H9 (cell line): ENCODE measurements at regions not wholly inside any gene's neighbourhood (a gene's known extent, or its start where the extent isn't known, plus 50 kb on each side); places are given as distances from the start of the nearest gene placed in this dataset.

Experiments used
- DNase-seq: peaks from one replicate; pipeline ENCODE4 v3.0.0-alpha.2; 2017
- H2AFZ ChIP-seq: one replicate; pipeline ENCODE4 v1.6.1; 2013; ENCODE audit warnings: mild to moderate bottlenecking, low read length, control low read depth, moderate library complexity
- H2AK5ac ChIP-seq: 2 replicates; pipeline ENCODE4 v1.6.1; 2013; ENCODE audit warnings: low read length, control low read depth, mixed read lengths; ENCODE audit not compliant: insufficient read length
- H2BK120ac ChIP-seq: one replicate; pipeline ENCODE4 v1.6.1; 2013; ENCODE audit warnings: low read depth, mild to moderate bottlenecking, low read length, control low read depth, inconsistent platforms; ENCODE audit not compliant: poor library complexity, severe bottlenecking
- H2BK12ac ChIP-seq: 2 replicates; pipeline ENCODE4 v1.6.1; 2013; ENCODE audit warnings: low read length, control low read depth, mixed read lengths, low read depth; ENCODE audit not compliant: insufficient read length
- H2BK15ac ChIP-seq: 2 replicates; pipeline ENCODE4 v1.6.1; 2013; ENCODE audit warnings: low read depth, low read length, control low read depth
- H2BK20ac ChIP-seq: one replicate; pipeline ENCODE4 v1.6.1; 2013; ENCODE audit warnings: low read depth, mild to moderate bottlenecking, low read length, control low read depth, inconsistent platforms; ENCODE audit not compliant: poor library complexity, severe bottlenecking
- H2BK5ac ChIP-seq: 2 replicates; pipeline ENCODE4 v1.6.1; 2013; ENCODE audit warnings: low read length, control low read depth, mixed read lengths; ENCODE audit not compliant: insufficient read length
- H3K14ac ChIP-seq: 2 replicates; pipeline ENCODE4 v1.6.1; 2013; ENCODE audit warnings: low read length, control low read depth; ENCODE audit not compliant: insufficient read depth
- H3K18ac ChIP-seq: 2 replicates; pipeline ENCODE4 v1.6.1; 2013; ENCODE audit warnings: low read depth, mild to moderate bottlenecking, mixed read lengths, low read length, control low read depth; ENCODE audit not compliant: insufficient read length
- H3K23ac ChIP-seq: 2 replicates; pipeline ENCODE4 v1.6.1; 2013; ENCODE audit warnings: low read length, control low read depth, mixed read lengths, low read depth; ENCODE audit not compliant: insufficient read length
- H3K23me2 ChIP-seq: 2 replicates; pipeline ENCODE4 v1.6.1; 2013; ENCODE audit warnings: low read depth, mild to moderate bottlenecking, mixed read lengths, low read length, control low read depth; ENCODE audit not compliant: insufficient read length, poor library complexity, severe bottlenecking
- H3K27ac ChIP-seq: 2 replicates; pipeline ENCODE4 v1.5.1; 2013; ENCODE audit warnings: low read length, control low read depth, mixed read lengths, low read depth; ENCODE audit not compliant: insufficient read length
- H3K27me3 ChIP-seq: 2 replicates; pipeline ENCODE4 v1.6.1; 2013; ENCODE audit warnings: low read length, control low read depth, inconsistent platforms; ENCODE audit not compliant: insufficient read depth
- H3K4ac ChIP-seq: 2 replicates; pipeline ENCODE4 v1.6.1; 2013; ENCODE audit warnings: low read depth, mild to moderate bottlenecking, control low read depth, inconsistent platforms, low read length, moderate library complexity
- H3K4me1 ChIP-seq: 2 replicates; pipeline ENCODE4 v1.6.1; 2013; ENCODE audit warnings: low read length, control low read depth, inconsistent platforms; ENCODE audit not compliant: insufficient read depth
- H3K4me2 ChIP-seq: 2 replicates; pipeline ENCODE4 v1.6.1; 2013; ENCODE audit warnings: low read length, control low read depth, mixed read lengths; ENCODE audit not compliant: insufficient read length, insufficient read depth
- H3K56ac ChIP-seq: 2 replicates; pipeline ENCODE4 v1.6.1; 2013; ENCODE audit warnings: low read depth, mild to moderate bottlenecking, mixed read lengths, low read length, control low read depth; ENCODE audit not compliant: insufficient read length
- H3K79me1 ChIP-seq: 2 replicates; pipeline ENCODE4 v1.6.1; 2013; ENCODE audit warnings: low read depth, mild to moderate bottlenecking, moderate library complexity, low read length, control low read depth, inconsistent platforms; ENCODE audit not compliant: insufficient read depth, poor library complexity, severe bottlenecking
- H3K79me2 ChIP-seq: 2 replicates; pipeline ENCODE4 v1.6.1; 2013; ENCODE audit warnings: low read length, control low read depth, inconsistent platforms; ENCODE audit not compliant: insufficient read depth
- H3K9ac ChIP-seq: 2 replicates; pipeline ENCODE4 v1.6.1; 2013; ENCODE audit warnings: low read length, control low read depth, mixed read lengths; ENCODE audit not compliant: insufficient read length; ENCODE audit errors: extremely low read depth
- H3K9me3 ChIP-seq: one replicate; pipeline ENCODE4 v1.6.1; 2013; ENCODE audit warnings: low read depth, low read length, inconsistent platforms; ENCODE audit not compliant: control insufficient read depth
- H3T11ph ChIP-seq: one replicate; pipeline ENCODE4 v1.6.1; 2013; ENCODE audit warnings: mild to moderate bottlenecking, low read length, control low read depth, inconsistent platforms
- H4K20me1 ChIP-seq: one replicate; pipeline ENCODE4 v1.6.1; 2013; ENCODE audit not compliant: control insufficient read depth, insufficient read length, insufficient read depth
- H4K5ac ChIP-seq: 2 replicates; pipeline ENCODE4 v1.6.1; 2013; ENCODE audit warnings: low read depth, mild to moderate bottlenecking, mixed read lengths, low read length, control low read depth; ENCODE audit not compliant: insufficient read length
- H4K8ac ChIP-seq: replicated peaks from 2 replicates; pipeline ENCODE4 v1.6.1; 2013; ENCODE audit warnings: low read length, control low read depth, mixed read lengths, low read depth; ENCODE audit not compliant: insufficient read length
- H4K91ac ChIP-seq: 2 replicates; pipeline ENCODE4 v1.6.1; 2013; ENCODE audit warnings: low read depth, mild to moderate bottlenecking, moderate library complexity, mixed read lengths, low read length, control low read depth; ENCODE audit not compliant: insufficient read length
- H3K27ac Mint-ChIP-seq, 3 experiments: 2 replicates in 2 of 3; 3 replicates in 1 of 3; pipeline ENCODE4 v1.8.0; 2020 to 2021; ENCODE audit warnings: mixed read lengths in 3 of 3, mild to moderate bottlenecking in 1 of 3, moderate library complexity in 1 of 3
- H3K27me3 Mint-ChIP-seq: 2 replicates; pipeline ENCODE4 v1.8.0; 2021; ENCODE audit warnings: low read depth, mild to moderate bottlenecking, moderate library complexity, mixed read lengths
- H3K36me3 Mint-ChIP-seq, 3 experiments: 2 replicates in 2 of 3; 3 replicates in 1 of 3; pipeline ENCODE4 v1.8.0; 2020 to 2021; ENCODE audit warnings: low read depth in 3 of 3, mixed read lengths in 3 of 3; ENCODE audit not compliant: insufficient read depth in 1 of 3
- H3K4me1 Mint-ChIP-seq, 2 experiments: 2 replicates each; pipeline ENCODE4 v1.8.0; 2020; ENCODE audit warnings: mixed read lengths in 2 of 2
- H3K4me3 Mint-ChIP-seq, 2 experiments: 2 replicates in 1 of 2; 3 replicates in 1 of 2; pipeline ENCODE4 v1.8.0; 2020 to 2021; ENCODE audit warnings: mild to moderate bottlenecking in 2 of 2, mixed read lengths in 2 of 2, moderate library complexity in 1 of 2
- H3K9me3 Mint-ChIP-seq, 2 experiments: 2 replicates in 1 of 2; 3 replicates in 1 of 2; pipeline ENCODE4 v1.8.0; 2020; ENCODE audit warnings: mild to moderate bottlenecking in 2 of 2, mixed read lengths in 2 of 2, moderate library complexity in 1 of 2
- CTCF ChIP-seq: fragments of 200-600 bp; sonication (generic); conservative IDR thresholded peaks from 3 replicates; pipeline ENCODE4 v1.8.0; 2021; ENCODE audit warnings: antibody characterized with exemption, mild to moderate bottlenecking
- WGBS: extraction: QIAGEN DNeasy Blood & Tissue Kit; methylation state at CpG from one replicate; pipeline ENCODE4 v1.1.7; 2013; ENCODE audit warnings: missing lambda C conversion rate, low lambda C conversion rate, mixed read lengths; ENCODE audit not compliant: insufficient read length; ENCODE audit errors: extremely low coverage; 5-methylcytosine and 5-hydroxymethylcytosine counted together

- Histone ChIP-seq H4K20me1 (no peaks in the 10 kb centered on the region), H4K91ac (no peak overlapping the region), H3K4ac (no peak overlapping the region), H3K79me1 (no peaks in the 10 kb centered on the region), H3K23me2 (no peaks in the 10 kb centered on the region), H2BK15ac (no peak overlapping the region), H2BK5ac (no peak overlapping the region), H3K27me3 (no peaks in the 10 kb centered on the region), H3T11ph (no peak overlapping the region), H2BK20ac (no peak overlapping the region), H3K23ac (no peak overlapping the region), H3K56ac (no peak overlapping the region), H3K9me3 (no peaks in the 10 kb centered on the region), H3K9ac (no peak overlapping the region), H2BK120ac (no peak overlapping the region), H3K27ac (no peak overlapping the region), H2BK12ac (no peak overlapping the region), H3K4me1 (no peaks in the 10 kb centered on the region), H4K8ac (no peak overlapping the region), H3K4me2 (no peak overlapping the region), H3K79me2 (no peaks in the 10 kb centered on the region), H3K18ac (no peak overlapping the region), H4K5ac (no peak overlapping the region), H3K14ac (no peak overlapping the region), H2AK5ac (no peak overlapping the region), H2AFZ (no peak overlapping the region)
- no CpG with 5 or more reads among the region's 2 CpGs for WGBS
- H3K9me3 Mint-ChIP-seq, result no peaks in the 10 kb centered on the region
- H3K4me3 Mint-ChIP-seq, result no peak overlapping the region
- H3K27me3 Mint-ChIP-seq, result no peaks in the 10 kb centered on the region
- no peak overlapping the region for H3K27ac Mint-ChIP-seq
- no peaks in the 10 kb centered on the region for H3K36me3 Mint-ChIP-seq
- no peaks in the 10 kb centered on the region for H3K4me1 Mint-ChIP-seq
- DNase-seq, result no peak
- no peak for TF ChIP-seq CTCF
Measured at GRCh38 chr2:12243381-12243780, 473.4 kb upstream of the TRIB2 start.
